ENCODE measurements at regions not wholly inside any gene's neighbourhood (a gene's known extent, or its start where the extent isn't known, plus 50 kb on each side); places are given as distances from the start of the nearest gene placed in this dataset.

GRCh38 chr1:104804147-104804546, 1054.4 kb downstream of the AMY1C start:
- no peak for DNase-seq (ENCODE audit: low spot score)

DNA sequence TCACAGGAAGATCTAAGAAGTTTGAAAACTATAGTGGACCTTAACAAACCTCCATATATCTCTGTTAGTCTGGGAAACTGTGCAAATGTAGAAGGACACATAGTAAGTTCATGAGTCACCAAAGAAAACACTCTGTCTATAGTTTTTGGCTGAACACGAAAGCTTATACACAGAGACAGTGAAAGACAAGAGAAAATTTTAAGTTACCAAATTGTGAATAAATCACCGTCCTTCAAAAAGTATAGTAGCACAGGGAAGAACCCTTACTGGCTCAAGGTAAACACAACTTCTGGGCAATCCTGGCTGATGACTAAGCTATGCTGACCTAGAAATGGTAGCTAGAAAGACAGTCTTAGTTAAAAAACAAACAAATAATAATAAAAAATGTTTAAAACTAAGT, 1057.9 kb downstream of the AMY1C start:
- no peak for DNase-seq (ENCODE audit: low spot score)

GRCh38 chr1:104825401-104825800, 1075.7 kb downstream of the AMY1C start:
- no peak for DNase-seq (ENCODE audit: low spot score)

GRCh38 chr1:104830534-104830933, 1080.8 kb downstream of the AMY1C start:
- no peak for DNase-seq (ENCODE audit: low spot score)

- DNase-seq (ENCODE audit: low spot score), result no peak
Observed at GRCh38 chr1:104852151-104852550, 1102.5 kb downstream of the AMY1C start.

- DNase-seq (ENCODE audit: low spot score), result no peak
Observed at GRCh38 chr1:104853276-104853675, 1103.6 kb downstream of the AMY1C start.

- no peak for DNase-seq (ENCODE audit: low spot score)
Observed at GRCh38 chr1:104854529-104854928, 1104.8 kb downstream of the AMY1C start.

DNA sequence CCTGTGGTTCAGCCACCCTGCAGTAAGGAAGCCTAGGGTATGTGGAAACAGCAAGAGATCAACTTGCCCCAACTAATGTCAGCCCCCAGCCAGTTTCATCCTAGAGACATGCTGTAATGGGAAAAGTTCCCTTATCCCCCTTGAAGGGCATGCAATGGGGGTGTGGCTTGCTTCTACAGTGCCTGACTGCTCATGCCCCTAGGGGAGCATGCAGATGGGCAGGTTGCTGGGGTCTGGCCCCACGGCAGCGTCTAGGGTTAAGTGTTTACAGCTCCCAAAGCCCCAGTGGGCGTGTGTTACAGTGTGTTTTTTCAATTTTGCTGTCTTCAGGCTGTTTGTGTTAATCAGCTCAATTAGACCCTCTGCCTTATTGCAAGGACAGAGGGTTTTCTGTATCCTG, 1105.9 kb downstream of the AMY1C start:
- no peak for DNase-seq (ENCODE audit: low spot score)

DNA sequence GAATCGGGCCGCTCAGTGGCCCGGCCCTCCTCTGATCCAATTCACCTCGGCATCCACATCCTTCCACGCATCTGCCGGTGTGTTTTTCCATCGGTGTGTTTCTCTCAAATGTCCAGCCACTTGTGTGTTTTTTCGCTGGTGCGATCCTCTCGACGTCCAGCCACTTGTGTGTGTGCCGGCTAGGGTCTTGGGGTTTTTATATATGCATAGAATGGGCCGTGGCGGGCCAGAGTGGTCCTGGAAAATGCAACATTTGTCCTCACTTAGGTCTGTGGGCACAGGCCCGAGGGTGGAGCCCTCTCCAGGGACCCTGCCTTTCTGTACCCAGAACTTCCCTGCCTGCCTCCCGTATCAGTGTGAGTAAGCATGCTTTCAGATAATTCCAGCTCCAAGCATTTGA, 1106.4 kb downstream of the AMY1C start:
- no peak for DNase-seq (ENCODE audit: low spot score)

GRCh38 chr1:104856518-104856917, 1106.8 kb downstream of the AMY1C start:
- no peak for DNase-seq (ENCODE audit: low spot score)

DNA sequence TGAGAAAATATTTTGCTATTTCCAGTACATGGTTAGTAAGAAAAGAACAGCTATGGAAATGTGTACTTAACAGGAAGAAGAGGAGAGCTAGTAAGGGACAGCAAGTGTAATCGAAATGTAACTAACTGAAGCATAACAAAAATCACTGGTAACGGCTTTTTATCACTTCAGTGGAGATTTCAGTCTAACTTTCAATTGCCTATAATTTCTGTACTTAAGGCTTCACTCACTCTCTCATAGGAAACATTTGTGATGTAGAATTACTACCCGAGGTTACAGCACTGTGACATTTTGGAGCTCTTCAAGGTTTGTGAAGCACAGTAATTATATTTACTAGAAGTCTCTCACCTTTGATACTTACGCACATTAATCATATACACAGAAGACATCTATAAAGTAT, 1119.1 kb downstream of the AMY1C start:
- no peak for DNase-seq (ENCODE audit: low spot score)

GRCh38 chr1:104874044-104874443, 1124.3 kb downstream of the AMY1C start:
- no peak for DNase-seq (ENCODE audit: low spot score)

- peak; percentile 39 for DNase-seq (ENCODE audit: low spot score)
Observed at GRCh38 chr1:104878203-104878909, 1128.7 kb downstream of the AMY1C start.

DNA sequence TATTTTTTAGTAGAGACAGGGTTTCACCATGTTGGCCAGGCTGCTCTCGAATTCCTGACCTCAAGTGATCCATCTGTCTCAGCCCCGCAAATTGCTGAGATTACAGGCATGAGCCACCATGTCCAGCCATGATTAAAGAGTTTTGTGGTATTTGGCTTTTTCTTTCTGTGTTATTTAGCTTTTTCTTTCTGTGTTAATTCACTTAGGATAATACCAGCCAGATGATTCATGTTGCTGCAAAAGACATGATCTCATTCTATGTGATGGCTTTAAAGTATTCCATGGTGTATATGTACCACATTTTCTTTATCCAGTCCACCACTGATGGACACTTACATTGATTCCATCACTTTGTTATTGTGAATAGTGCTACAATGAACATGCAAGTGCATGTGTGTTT, 1135.2 kb downstream of the AMY1C start:
- DNase-seq (ENCODE audit: low spot score), result no peak

DNA sequence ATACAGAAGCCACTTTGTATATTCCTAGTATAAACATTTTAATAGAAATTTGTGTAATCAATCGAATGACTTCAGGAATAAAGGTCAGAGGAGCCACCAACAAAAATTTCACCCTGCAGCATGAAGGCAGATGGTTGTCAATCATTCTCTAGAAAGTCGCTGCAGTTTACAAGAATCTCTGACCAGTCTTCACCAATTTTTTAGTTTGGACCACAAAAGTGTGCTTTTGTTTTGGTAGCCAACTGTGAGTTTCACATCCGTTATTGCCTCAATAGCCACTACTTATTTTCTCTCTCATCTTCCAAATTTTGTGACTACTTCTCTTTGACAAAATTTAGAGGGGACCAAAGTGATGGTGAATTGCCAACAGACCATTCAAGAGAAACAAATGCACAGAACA, 1155.6 kb downstream of the AMY1C start:
- DNase-seq (ENCODE audit: low spot score), result no peak

DNA sequence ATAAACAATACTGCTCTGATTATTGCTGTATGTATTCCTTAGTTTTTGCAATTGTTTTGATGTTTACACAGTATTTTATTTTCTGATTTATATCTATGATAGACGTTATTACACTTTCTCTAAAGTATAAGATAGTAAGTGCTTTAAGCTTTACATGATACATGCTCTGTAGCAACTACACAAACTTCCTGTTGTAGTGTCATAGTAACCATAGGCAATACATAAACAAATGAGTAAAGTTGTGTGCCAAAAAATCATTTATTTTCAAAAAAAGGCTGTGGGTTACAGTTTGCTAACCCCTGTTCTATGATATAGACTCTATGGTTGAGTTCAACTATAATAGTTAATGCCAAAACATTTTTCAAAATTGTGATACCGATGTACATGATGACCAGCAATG, 1156.4 kb downstream of the AMY1C start:
- no peak for DNase-seq (ENCODE audit: low spot score)

- DNase-seq (ENCODE audit: low spot score), result no peak
Observed at GRCh38 chr1:104919188-104919587, 1169.5 kb downstream of the AMY1C start.

GRCh38 chr1:104921525-104921924, 1171.8 kb downstream of the AMY1C start:
- DNase-seq (ENCODE audit: low spot score), result no peak

GRCh38 chr1:104923075-104923474, 1173.4 kb downstream of the AMY1C start:
- DNase-seq (ENCODE audit: low spot score), result no peak

DNA sequence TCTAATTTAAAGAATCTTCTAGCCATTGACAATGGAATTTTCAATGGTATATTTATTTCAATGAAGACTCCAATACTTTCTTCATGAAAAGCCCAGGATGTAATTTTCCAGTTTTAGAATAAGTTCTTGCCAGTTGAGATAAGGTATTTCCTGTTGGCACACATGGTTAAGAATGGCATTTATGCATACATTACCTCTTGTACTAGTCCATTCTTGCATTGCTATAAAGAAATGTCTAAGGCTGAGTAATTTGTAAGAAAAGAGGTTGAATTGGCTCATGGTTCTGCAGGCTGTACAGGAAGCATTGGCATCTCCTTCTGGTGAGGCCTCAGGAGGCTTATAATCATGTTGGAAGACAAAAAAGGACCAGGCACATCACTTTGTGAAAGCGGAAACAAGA, 1179.6 kb downstream of the AMY1C start:
- no peak for DNase-seq (ENCODE audit: low spot score)

- no peak for DNase-seq (ENCODE audit: low spot score)
Observed at GRCh38 chr1:104932030-104932915, 1182.6 kb downstream of the AMY1C start.

DNA sequence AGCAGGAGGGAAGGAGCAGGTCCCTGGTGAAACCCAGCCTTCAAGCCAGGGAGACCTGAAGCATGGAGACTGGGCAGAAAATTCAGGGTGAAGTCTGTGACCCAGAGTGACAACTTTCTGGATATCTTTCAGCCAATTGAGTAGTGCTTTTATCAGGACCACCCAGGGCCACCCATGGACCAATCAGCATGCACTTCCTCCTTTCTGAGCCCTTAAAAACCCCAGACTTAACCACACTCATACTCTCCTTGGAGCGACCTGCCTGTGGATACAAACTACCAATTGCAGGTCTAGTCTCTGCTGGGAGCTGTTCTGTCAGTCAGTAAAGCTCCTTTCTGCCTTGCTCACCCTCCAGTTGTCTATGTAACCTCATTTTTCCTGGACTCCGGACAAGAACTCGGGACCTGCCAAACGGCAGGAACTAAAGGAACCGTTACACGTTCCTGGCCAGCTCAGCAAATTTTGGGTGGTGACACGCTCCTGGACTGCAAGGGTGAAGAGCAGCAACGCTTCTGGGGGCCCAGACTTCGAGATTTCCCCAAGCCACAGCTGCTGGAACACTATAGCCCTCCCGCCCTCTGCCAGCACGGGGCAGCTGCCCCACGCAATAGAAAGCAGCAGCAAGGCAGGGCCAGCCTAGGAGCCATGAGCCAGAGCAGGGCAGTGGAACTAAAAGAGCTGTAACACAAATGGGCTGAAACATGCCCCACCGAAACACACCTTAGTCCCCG, 1183.4 kb downstream of the AMY1C start:
- no peak for DNase-seq (ENCODE audit: low spot score)
